ENCODE measurements at regions not wholly inside any gene's neighbourhood (a gene's known extent, or its start where the extent isn't known, plus 50 kb on each side); places are given as distances from the start of the nearest gene placed in this dataset.

GRCh38 chr2:21571686-21572085, 447.9 kb downstream of the TDRD15 start:
- TF ChIP-seq SUZ12 (IDR thresholded peaks at IDR 0.05; ENCODE audit: extremely low read depth, insufficient read depth, insufficient read length) (no peak), YY1 (IDR thresholded peaks at IDR 0.05; ENCODE audit: insufficient read depth, insufficient read length) (no peak)
